Gastroesophageal sphincter (tissue), 3 donors: ENCODE measurements at regions not wholly inside any gene's neighbourhood (a gene's known extent, or its start where the extent isn't known, plus 50 kb on each side); places are given as distances from the start of the nearest gene placed in this dataset.

Source experiments
- CTCF ChIP-seq, 4 experiments: fragments of 200-600 bp in 2 of 4; fragments of 450-650 bp in 2 of 4; sonication (generic) in 1 of 4; IDR thresholded peaks; one replicate each; pipeline ENCODE4 v1.5.1; 2017 to 2019; ENCODE audit warnings: antibody characterized with exemption in 4 of 4, mild to moderate bottlenecking in 2 of 4, moderate library complexity in 2 of 4
- POLR2A ChIP-seq, 2 donors: fragments of 450-650 bp; IDR thresholded peaks; one replicate each; pipeline ENCODE4 v1.6.1; 2017; ENCODE audit warnings: antibody characterized with exemption in 2 of 2, mild to moderate bottlenecking in 2 of 2, moderate library complexity in 1 of 2
- POLR2AphosphoS5 ChIP-seq: sonication (generic); formaldehyde crosslinking; IDR thresholded peaks from one replicate; pipeline ENCODE4 v1.6.1; 2017; ENCODE audit warnings: antibody characterized with exemption

GRCh38 chr7:73931502-73931901 lies 70.5 kb downstream of the TMEM270 start:
- no peak for TF ChIP-seq POLR2A (IDR thresholded peaks at IDR 0.05)
- no peak for TF ChIP-seq CTCF (IDR thresholded peaks at IDR 0.05)
- no peak for TF ChIP-seq POLR2AphosphoS5
